NT2/D1 (cell line): ENCODE measurements at regions not wholly inside any gene's neighbourhood (a gene's known extent, or its start where the extent isn't known, plus 50 kb on each side); places are given as distances from the start of the nearest gene placed in this dataset.
"Not testable (repeated sequence)": the region's sequence is repeated elsewhere in the genome, so short reads cannot be mapped to it uniquely, and the experiment has no call there.

Source experiments
- DNase-seq: peaks from one replicate; pipeline ENCODE4 v3.0.0-alpha.2; 2011; ENCODE audit warnings: low read depth, low spot score
- H3K27me3 ChIP-seq: 2 replicates; pipeline ENCODE4 v1.6.0; 2011; ENCODE audit warnings: mild to moderate bottlenecking; ENCODE audit not compliant: insufficient read length, insufficient read depth
- H3K36me3 ChIP-seq: 2 replicates; pipeline ENCODE4 v1.6.1; 2011; ENCODE audit warnings: mild to moderate bottlenecking, low read length, mixed read lengths; ENCODE audit not compliant: insufficient read depth, insufficient read length
- H3K4me1 ChIP-seq: 2 replicates; pipeline ENCODE4 v1.5.1; 2011; ENCODE audit not compliant: insufficient read depth, insufficient read length
- H3K4me3 ChIP-seq: 2 replicates; pipeline ENCODE4 v1.5.1; 2011; ENCODE audit warnings: low read depth; ENCODE audit not compliant: insufficient read length
- H3K9ac ChIP-seq: 2 replicates; pipeline ENCODE4 v1.6.0; 2011; ENCODE audit warnings: low read depth; ENCODE audit not compliant: insufficient read length
- H3K9me3 ChIP-seq: 2 replicates; pipeline ENCODE4 v1.5.1; 2011; ENCODE audit warnings: mild to moderate bottlenecking, low read length; ENCODE audit not compliant: insufficient read depth
- SUZ12 ChIP-seq: IDR thresholded peaks from 2 replicates; pipeline ENCODE4 v1.6.1; 2011; ENCODE audit not compliant: insufficient read length, insufficient read depth; ENCODE audit errors: extremely low read depth
- YY1 ChIP-seq: IDR thresholded peaks from 2 replicates; pipeline ENCODE4 v1.6.1; 2011; ENCODE audit not compliant: insufficient read length, insufficient read depth
- ZNF274 ChIP-seq: IDR thresholded peaks from 2 replicates; pipeline ENCODE4 v1.6.1; 2011; ENCODE audit warnings: mild to moderate bottlenecking, low read depth, low read length

DNA sequence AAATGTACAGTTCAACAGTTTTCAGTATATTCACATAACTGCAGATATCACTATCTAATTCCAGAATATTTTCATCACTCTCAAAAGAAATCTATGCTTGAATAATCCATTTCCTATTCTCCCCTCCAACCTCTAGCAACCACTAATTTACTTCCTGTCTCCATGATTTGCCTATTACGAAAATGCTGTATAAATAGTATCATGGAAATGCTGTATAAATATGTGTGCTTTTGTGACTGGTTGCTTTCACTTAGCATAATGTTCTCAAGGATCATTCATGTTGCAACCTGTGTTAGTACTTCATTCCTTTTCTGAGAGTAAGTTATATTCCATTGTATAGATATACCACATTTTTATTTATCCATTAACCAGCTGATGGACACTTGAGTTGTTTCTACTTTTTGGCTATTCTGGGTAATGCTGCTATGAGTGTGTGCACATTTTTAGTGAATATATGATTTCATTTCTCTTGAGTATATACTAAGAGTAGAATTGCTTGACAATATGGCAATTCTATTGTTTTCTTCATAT lies 115.6 kb downstream of the TNFSF18 start:
- H3K4me1 ChIP-seq = no peaks in the 10 kb centered on the region
- no peak for TF ChIP-seq SUZ12
- no peak for TF ChIP-seq YY1
- no peak for TF ChIP-seq ZNF274
- no peak overlapping the region for H3K9ac ChIP-seq
- no peak for DNase-seq
- H3K9me3 ChIP-seq = no peaks in the 10 kb centered on the region; the same call in none of the 2 replicates
- no peak overlapping the region for H3K4me3 ChIP-seq
- H3K36me3 ChIP-seq = no peaks in the 10 kb centered on the region
- no peaks in the 10 kb centered on the region for H3K27me3 ChIP-seq

DNA sequence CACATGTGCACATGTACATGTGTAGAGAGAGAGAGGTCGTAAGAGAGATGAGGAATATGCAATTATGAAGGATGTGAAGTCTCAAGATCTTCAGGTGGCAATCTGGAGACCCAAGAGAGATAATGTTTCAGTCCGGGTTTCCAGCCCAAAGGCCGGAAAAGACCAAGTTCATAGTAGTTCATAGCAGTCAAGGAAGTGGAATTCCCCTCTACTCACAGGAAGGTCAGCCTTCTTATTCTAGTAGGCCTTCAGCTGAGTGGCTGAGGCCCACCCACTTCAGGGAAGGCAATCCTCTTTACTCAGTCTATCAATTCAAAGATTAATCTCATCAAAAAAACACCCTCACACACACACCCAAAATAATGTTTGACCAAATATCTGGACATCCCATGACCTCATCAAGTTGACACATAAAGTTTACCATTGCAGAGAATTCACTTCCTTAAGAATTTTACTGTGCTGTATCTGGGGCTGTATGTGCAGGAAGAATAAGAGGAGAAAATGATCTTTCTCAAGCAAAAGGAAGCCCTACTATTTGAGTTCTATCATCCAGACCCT lies 114.6 kb downstream of the TNFSF18 start:
- no peaks in the 10 kb centered on the region for H3K4me1 ChIP-seq
- H3K27me3 ChIP-seq = no peaks in the 10 kb centered on the region
- H3K9me3 ChIP-seq = no peaks in the 10 kb centered on the region; the same call in none of the 2 replicates
- no peak for TF ChIP-seq ZNF274
- no peak for TF ChIP-seq YY1
- no peak for TF ChIP-seq SUZ12
- no peaks in the 10 kb centered on the region for H3K36me3 ChIP-seq
- H3K9ac ChIP-seq = no peak overlapping the region
- DNase-seq = no peak
- no peak overlapping the region for H3K4me3 ChIP-seq

GRCh38 chr1:172938681-172939080 lies 112.1 kb downstream of the TNFSF18 start:
- no peak for DNase-seq
- Histone ChIP-seq H3K4me1 (no peaks in the 10 kb centered on the region), H3K27me3 (no peaks in the 10 kb centered on the region), H3K9ac (no peak overlapping the region), H3K4me3 (no peak overlapping the region), H3K9me3 (no peaks in the 10 kb centered on the region; the same call in none of the 2 replicates), H3K36me3 (no peaks in the 10 kb centered on the region)
- TF ChIP-seq SUZ12 = no peak
- no peak for TF ChIP-seq YY1
- TF ChIP-seq ZNF274 = no peak

GRCh38 chr1:172939475-172939874 lies 111.3 kb downstream of the TNFSF18 start:
- Histone ChIP-seq H3K4me3 (no peak overlapping the region), H3K9ac (no peak overlapping the region), H3K4me1 (no peaks in the 10 kb centered on the region), H3K27me3 (no peaks in the 10 kb centered on the region), H3K9me3 (no peaks in the 10 kb centered on the region; the same call in none of the 2 replicates), H3K36me3 (no peaks in the 10 kb centered on the region)
- TF ChIP-seq YY1 (no peak), SUZ12 (no peak), ZNF274 (no peak)
- DNase-seq = no peak

- H3K9ac ChIP-seq = no peak overlapping the region
- no peaks in the 10 kb centered on the region for H3K4me1 ChIP-seq
- no peaks in the 10 kb centered on the region; the same call in none of the 2 replicates for H3K9me3 ChIP-seq
- no peaks in the 10 kb centered on the region for H3K36me3 ChIP-seq
- TF ChIP-seq SUZ12 (no peak), ZNF274 (no peak), YY1 (no peak)
- no peak for DNase-seq
- no peak overlapping the region for H3K4me3 ChIP-seq
- no peaks in the 10 kb centered on the region for H3K27me3 ChIP-seq
Observed at GRCh38 chr1:172940174-172940855, 110.4 kb downstream of the TNFSF18 start.

- DNase-seq = no peak
- Histone ChIP-seq H3K9me3 (no peaks in the 10 kb centered on the region; the same call in 1 of the 2 replicates), H3K4me3 (no peak overlapping the region), H3K9ac (no peak overlapping the region), H3K36me3 (no peaks in the 10 kb centered on the region), H3K27me3 (no peaks in the 10 kb centered on the region), H3K4me1 (no peaks in the 10 kb centered on the region)
- TF ChIP-seq ZNF274 (no peak), YY1 (no peak), SUZ12 (no peak)
Observed at GRCh38 chr1:172941471-172941870, 109.3 kb downstream of the TNFSF18 start.

- Histone ChIP-seq H3K27me3 (no peaks in the 10 kb centered on the region), H3K9ac (no peak overlapping the region), H3K36me3 (no peaks in the 10 kb centered on the region), H3K4me3 (no peak overlapping the region), H3K4me1 (no peaks in the 10 kb centered on the region), H3K9me3 (no peaks in the 10 kb centered on the region; the same call in 1 of the 2 replicates)
- no peak for DNase-seq
- no peak for TF ChIP-seq ZNF274
- no peak for TF ChIP-seq SUZ12
- TF ChIP-seq YY1 = no peak
Observed at GRCh38 chr1:172941945-172942344, 108.8 kb downstream of the TNFSF18 start.

GRCh38 chr1:172943138-172943537 lies 107.6 kb downstream of the TNFSF18 start:
- DNase-seq, H3K9me3 ChIP-seq, H3K36me3 ChIP-seq, H3K9ac ChIP-seq, H3K27me3 ChIP-seq, H3K4me1 ChIP-seq, H3K4me3 ChIP-seq: not testable (repeated sequence)
